Endothelial cell of hepatic sinusoid (primary cell): ENCODE measurements at regions not wholly inside any gene's neighbourhood (a gene's known extent, or its start where the extent isn't known, plus 50 kb on each side); places are given as distances from the start of the nearest gene placed in this dataset.

Experiments
- in situ Hi-C: cut with HindIII; loops from 2 replicates; pipeline ENCODE4 v1.10.0; 2017; ENCODE audit warnings: low sequenced_read_pairs

DNA sequence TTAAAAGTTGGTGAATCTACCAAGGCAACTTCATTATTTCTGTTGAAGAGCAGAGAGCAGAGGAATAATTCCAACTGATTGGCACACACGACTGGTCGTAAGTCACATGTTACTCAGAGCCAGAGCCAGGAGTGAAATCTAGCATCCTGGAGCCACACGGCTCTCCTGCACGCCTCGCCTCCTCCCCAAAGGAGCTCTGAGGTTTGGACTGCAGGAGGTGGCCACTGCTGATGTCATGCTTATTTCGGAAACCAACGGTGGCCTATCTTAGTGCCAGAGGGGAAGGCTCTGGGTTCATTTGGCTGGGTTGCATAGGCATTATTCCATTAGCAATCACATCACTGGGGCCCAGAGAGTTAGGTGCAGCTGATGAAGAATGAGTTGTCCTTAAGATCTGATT lies 123.5 kb upstream of the RALGAPA2 start:
- in situ Hi-C loops, result no loop called here

GRCh38 chr20:20834008-20834407 lies 121.6 kb upstream of the RALGAPA2 start:
- in situ Hi-C loops, result no loop called here

DNA sequence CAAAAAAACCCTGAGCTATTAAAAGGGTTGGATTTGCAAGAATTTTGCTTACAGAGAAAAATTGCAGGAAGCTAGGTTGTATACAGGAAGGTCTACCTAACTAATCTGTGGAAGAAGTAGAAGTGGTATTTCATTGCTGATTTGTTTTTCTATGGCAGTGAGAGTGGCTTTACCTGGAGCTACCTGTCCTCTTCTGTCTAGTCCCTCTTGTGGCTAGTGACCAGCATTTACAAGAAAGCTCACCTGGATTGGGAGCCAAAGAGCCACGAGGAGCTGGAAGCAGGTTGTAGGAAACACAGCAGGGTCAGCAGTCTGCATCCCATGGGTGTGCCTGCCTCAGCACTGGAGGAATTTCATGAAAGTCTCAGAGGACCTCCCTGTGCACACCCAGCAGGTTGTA lies 120.3 kb upstream of the RALGAPA2 start:
- in situ Hi-C loops, result no loop called here

- in situ Hi-C loops, result no loop called here
Measured at GRCh38 chr20:20831794-20832193, 119.3 kb upstream of the RALGAPA2 start.

DNA sequence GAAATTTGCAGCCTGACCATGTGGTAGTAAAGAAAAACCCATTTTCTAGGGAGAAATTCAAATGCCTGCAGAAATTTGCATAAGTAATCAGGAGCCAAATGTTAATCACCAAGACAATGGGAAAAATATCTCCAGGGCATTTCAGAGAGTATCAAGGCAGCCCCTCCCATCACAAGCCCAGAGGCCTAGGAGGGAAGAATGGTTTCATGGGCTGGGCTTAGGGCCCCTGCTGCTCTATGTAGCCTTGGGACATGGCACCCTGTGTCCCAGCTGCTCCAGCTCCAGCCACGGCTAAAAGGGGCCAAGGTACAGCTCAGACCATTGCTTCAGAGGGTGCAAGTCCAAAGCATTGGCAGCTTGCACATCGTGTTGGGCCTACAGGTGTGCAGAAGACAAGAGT lies 117.2 kb upstream of the RALGAPA2 start:
- in situ Hi-C loops, result no loop called here

GRCh38 chr20:20827992-20828597 lies 115.7 kb upstream of the RALGAPA2 start:
- in situ Hi-C loops, result no loop called here

DNA sequence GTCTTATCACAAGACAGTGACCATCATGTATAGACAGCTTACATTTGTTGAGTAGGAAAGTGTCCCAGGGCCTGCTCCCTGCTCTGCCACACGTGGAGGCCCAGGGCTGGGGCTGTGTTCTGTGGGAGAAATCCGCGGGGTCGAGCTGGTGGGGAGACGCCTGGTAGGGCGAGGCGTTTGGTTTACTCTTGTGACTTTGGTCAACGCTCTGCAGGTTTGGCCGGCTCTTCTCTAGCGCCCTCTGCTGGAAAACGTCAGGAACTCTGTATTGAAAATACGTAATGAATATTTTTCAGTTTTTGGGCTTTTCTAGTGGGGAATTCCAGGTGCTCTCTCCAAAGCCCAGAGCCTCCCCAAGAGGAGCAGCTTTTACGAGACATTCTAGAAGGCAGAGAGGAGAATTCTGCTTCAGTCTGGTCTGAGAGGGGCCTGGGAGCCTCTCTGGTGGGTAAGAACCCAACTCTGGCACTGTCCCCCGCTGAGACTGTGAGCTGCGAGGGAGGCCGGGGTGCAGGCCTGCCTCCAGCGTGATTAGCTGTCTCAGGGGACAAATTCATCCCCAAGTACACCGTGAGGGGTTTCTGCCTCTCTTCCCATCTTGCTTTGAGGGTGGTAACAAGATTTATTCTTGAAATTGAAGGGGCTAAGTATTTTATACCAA lies 112.6 kb upstream of the RALGAPA2 start:
- in situ Hi-C loops, result no loop called here

- in situ Hi-C loops, result no loop called here
Measured at GRCh38 chr20:20823476-20823881, 111.0 kb upstream of the RALGAPA2 start.

DNA sequence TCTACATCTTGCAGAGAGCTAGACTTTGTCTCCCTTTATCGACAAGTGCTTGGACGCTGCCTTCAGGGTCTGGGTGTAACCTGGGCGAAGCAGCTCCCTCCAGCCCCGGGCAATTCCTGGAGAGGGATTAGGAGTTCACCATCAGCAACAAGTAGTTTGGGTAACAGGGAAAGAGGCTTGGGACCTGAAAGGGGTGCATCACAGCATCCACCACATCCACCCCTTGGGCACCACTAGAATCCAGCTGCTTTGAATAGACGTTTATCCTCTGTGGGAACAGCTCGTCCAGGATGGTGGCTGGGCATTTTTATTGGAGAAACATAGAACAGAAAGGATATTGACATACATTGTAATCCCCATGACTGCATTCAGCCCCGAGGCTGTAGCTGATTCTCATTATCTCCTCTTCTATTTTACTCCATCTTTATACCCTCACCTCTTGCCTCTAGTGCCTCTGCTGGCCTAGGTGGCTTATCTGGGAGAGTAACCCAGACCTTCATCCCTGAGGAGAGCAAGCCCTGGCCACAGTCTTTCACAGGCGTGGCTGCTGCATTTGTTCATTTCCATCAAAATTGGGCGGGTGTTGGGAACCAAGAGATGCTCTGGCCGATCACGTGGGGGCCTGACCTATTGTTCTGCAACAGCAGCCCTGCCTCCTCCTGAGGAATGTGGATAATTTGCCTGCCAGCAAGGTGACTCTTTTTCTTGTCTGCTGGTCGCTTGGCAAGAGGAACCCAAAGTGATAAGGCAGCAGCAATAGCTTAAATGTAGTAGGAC lies 109.2 kb upstream of the RALGAPA2 start:
- in situ Hi-C loops, result no loop called here

DNA sequence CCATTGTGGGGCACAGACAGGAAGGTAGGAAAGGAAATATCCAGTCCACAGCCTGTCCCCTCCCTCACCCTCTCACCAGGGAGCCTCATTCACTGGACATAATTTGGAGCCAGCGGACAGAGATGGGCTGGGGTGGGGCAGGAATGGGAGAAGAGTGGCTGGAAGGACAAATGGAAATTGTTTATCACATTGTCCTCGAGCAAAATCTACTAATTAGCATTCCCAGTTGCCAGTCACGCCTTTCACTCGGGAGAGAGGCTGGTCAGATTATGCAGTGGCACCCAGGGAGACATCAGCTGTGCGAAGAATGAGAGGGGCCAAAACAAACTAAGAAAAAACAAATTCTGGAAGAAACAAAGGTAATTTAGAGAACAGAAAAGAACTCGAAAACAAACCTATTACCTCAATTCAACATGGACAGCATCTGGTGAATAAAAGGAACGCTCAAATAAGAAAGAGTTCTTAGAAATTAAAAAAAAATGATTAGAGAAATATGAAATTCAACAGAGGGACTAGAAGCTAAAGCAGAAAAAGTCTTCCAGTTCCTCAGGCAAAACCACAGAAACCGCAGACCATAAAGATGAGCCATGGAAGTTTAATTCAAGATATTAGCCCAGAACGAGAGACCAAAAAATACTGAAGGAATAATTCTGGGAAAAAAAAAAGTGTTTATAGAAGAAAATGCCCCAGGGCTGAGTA lies 108.5 kb upstream of the RALGAPA2 start:
- in situ Hi-C loops, result no loop called here

- in situ Hi-C loops, result no loop called here
Measured at GRCh38 chr20:20820104-20820503, 107.7 kb upstream of the RALGAPA2 start.

DNA sequence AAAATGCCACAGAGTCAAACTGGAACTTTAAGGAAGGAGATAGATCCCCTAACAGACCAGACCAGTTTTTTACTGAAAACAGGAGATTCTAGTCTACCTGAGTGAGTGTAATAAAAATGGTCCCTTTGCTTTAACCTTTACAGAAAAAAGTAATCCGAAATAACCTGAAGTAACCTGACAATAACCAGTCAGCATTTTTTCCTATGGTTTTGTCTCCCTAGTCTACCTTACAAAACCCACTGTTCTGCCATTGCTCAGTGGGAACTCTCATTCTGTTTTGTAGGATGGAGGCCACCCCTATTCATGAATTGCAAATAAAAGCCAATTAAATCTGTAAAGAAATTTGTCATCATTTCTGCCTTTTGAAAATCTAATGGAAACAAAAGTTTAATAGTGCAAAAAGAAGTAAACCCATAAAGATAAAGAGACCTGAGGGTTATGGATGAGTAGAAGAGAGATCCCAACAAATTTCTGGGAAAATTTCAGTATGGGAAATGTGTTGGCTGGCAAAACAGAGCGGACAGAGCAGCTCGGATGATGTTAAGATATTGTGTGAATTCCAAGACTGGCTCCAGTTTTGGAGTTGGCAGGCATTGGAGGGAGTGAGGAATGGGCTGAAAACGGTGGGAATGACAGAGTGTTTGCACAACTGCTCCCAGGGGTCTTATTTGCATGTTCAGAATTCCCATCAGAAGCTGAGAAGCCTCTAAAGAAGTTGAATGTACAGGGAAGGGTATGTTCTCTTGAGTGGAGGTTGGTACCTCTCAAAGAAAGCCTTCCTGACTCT lies 104.7 kb upstream of the RALGAPA2 start:
- in situ Hi-C loops, result no loop called here

DNA sequence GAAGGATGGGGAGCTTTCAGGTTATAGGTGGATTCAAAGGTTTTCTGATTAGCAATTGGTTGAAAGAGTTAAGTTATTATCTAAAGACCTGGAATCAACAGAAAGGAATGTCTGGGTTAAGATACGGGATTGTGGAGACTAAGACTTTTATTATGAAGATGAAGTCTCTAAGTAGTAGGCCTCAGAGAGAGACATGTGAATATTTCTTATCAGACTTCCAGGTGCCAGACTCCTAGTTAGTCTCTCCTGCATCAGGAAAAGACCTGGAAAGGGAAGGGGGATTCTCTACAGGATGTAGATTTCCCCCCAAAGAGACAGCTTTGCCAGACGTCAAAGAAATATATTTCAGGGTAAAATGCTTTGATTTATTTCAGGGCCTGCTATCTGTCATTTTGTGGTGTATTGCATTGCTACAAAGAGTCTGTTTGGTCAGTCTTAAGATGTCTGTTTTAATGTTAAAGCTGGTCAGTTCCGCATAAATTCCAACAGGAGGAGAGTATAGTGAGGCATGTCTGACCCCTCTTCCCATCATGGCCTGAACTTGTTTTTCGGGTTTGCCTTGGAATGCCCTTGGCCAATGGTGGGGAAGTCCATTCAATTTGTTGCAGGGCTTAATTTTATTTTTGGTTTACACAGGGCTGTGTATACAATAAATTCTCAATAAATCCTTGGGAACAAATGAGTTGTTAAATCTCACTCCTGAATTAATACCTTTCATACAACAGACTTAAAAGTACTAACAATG lies 103.4 kb upstream of the RALGAPA2 start:
- in situ Hi-C loops, result no loop called here

- in situ Hi-C loops, result no loop called here
Measured at GRCh38 chr20:20814685-20815084, 102.2 kb upstream of the RALGAPA2 start.

GRCh38 chr20:20812136-20812535 lies 99.7 kb upstream of the RALGAPA2 start:
- in situ Hi-C loops, result no loop called here

DNA sequence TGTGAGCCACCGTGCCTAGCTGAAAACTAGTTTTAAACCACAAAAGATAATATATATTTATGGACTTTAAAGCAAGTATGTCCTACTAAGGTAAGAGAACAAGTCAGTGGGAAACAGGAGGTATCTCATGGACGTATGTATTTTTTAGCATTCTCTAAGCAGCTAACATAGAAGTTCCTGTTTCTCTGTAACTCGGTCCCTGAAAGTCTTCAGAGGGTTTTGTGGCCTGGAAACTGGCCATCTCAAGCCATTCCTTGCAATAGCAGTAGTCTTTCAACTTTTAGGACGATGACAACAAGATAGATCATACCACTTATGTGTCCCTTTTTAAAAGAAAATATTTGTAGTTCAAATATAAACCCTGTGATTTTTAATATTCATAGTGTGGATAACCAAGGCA lies 95.6 kb upstream of the RALGAPA2 start:
- in situ Hi-C loops, result no loop called here

DNA sequence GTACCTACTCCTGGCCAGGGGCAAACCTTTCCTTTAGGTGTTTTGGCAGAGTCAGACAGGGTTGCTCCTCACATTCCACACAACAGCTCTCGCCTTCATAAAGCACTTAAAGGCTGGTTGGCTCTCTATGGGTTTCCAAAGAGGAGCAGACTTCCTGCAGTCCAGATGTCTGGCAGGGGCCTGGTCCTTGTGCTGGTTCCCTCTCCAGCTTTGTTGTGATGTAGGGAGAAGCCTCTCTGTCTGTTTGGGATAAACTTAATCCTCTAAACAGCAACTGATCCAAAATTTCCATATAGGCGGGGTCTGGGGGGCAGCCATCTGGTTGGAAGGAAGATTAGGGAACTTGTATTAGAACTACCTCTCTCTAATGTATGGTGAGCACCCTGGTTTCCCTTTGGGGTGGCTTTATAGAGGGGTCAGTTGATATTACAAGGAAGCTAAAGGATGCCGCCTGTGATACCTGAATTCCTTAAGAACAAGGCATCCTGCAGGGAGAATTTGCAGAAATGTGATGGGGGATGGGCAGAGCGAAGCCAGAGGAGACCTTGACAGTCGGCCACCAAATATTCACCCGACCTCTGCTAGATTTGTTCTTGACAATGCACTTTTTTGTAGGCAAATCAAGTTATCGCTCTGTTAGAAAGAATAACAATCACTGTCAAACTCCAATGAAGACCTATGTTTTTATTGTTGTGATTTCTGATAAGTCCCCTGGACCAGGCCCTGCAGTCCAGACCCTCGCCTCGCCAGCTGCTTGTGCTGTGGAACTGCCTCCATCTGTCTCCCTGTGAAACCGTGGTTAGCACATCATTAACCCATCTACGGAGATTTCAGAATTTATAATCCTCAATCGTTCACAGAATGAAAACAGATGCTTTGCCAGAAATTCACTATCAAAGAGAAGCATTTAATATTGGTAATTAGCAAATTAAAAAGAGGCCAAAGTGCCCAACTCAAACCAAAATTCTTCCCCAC lies 94.0 kb upstream of the RALGAPA2 start:
- in situ Hi-C loops, result no loop called here

- in situ Hi-C loops, result no loop called here
Measured at GRCh38 chr20:20803011-20803410, 90.6 kb upstream of the RALGAPA2 start.

DNA sequence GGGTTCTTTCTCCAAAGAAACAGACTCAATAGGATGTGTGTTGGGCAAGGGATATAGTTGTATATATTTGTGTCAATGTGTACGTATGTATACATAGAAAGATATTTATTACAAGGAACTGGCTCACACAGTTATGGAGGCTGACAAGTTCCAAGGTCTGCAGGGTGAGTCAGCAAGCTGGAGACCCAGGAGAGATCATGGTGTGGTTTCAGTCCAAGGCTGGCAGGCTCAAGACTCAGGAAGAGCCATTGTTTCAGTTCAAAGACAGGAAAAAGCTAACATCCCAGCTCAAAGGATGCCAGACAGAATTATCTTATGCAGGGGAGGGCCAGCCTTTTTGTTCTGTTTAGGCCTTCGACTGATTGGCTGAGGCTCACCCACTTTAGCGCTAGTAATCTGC lies 89.9 kb upstream of the RALGAPA2 start:
- in situ Hi-C loops, result no loop called here
